ENCODE measurements at regions not wholly inside any gene's neighbourhood (a gene's known extent, or its start where the extent isn't known, plus 50 kb on each side); places are given as distances from the start of the nearest gene placed in this dataset.

DNA sequence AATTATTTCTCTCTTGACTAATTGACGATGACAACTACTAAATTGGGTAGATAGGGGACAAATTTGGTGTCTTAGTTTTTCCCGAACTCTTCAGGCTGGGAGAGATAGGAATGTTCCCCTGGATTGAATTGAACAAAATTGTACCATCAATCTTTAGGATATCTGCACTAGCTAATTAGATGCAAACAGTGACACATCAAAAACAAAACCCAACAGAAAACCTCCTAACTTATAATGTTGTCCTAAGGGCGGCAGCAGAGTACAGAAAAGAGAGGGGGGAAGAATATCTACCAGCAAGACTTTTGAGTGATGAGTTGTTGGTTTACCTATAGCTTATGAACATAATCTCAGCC, 342.9 kb downstream of the INSIG2 start:
- TF ChIP-seq POLR2A (IDR thresholded peaks at IDR 0.05; ENCODE audit: low read length) (no peak), GATA1 (IDR thresholded peaks at IDR 0.05; ENCODE audit: low read depth, low read length) (no peak)
